AG09309 (cell line): ENCODE measurements at regions not wholly inside any gene's neighbourhood (a gene's known extent, or its start where the extent isn't known, plus 50 kb on each side); places are given as distances from the start of the nearest gene placed in this dataset.

Source experiments
- DNase-seq: peaks from one replicate; pipeline ENCODE4 v3.0.0-alpha.2; 2010; ENCODE audit warnings: low read depth
- H3K4me3 ChIP-seq: 2 replicates; pipeline ENCODE4 v1.5.1; 2011; ENCODE audit warnings: mild to moderate bottlenecking, low read depth, low read length, moderate library complexity; ENCODE audit not compliant: control insufficient read depth
- CTCF ChIP-seq: IDR thresholded peaks from 2 replicates; pipeline ENCODE4 v1.5.1; 2011; ENCODE audit warnings: mild to moderate bottlenecking, low read depth, low read length, inconsistent platforms; ENCODE audit not compliant: insufficient read depth, control insufficient read depth; ENCODE audit errors: missing control alignments

GRCh38 chr4:34880246-34880645 is 1364.1 kb downstream of the ARAP2 start:
- DNase-seq, result no peak
- no peak for TF ChIP-seq CTCF
- no peak overlapping the region for H3K4me3 ChIP-seq

DNA sequence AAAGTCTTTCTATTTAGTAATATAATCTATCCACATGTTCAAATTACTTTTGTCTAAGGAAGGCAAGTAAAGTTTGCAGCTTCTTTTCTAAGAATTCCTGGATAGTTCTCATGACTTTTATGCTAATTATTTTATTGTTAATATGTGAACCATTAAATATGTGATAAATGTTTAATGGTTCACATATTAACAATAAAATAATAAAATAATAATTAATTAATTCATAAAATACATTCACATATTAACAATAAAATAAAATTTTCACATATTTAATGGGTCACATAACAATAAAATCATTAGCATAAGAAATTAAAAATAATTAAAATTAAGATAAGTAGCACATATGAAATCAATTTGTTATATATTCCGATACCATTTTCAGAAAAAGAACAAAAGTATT is 1352.4 kb downstream of the ARAP2 start:
- DNase-seq, result no peak
- no peak for TF ChIP-seq CTCF
- H3K4me3 ChIP-seq, result no peak overlapping the region

GRCh38 chr4:34893382-34893781 is 1350.9 kb downstream of the ARAP2 start:
- no peak overlapping the region for H3K4me3 ChIP-seq
- TF ChIP-seq CTCF, result no peak
- DNase-seq, result no peak

DNA sequence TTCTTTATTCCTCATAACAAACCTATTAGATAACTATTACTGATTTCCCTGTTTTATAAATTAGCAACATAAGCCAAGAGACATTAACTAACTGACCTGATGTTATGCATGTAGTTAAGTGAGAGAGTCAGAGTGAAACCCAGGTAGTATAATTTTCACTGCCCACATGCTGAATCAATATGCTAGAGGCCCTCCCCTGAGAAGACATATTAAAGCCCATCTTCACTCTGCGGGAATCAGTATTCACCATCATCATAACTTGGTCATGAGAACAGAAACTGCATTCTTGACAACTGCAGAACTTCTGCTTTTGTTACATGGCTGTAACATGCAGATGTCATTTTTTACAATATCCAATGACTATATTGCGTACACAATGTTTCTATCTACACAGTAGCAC is 1324.3 kb downstream of the ARAP2 start:
- no peak for DNase-seq
- no peak overlapping the region for H3K4me3 ChIP-seq
- no peak for TF ChIP-seq CTCF

DNA sequence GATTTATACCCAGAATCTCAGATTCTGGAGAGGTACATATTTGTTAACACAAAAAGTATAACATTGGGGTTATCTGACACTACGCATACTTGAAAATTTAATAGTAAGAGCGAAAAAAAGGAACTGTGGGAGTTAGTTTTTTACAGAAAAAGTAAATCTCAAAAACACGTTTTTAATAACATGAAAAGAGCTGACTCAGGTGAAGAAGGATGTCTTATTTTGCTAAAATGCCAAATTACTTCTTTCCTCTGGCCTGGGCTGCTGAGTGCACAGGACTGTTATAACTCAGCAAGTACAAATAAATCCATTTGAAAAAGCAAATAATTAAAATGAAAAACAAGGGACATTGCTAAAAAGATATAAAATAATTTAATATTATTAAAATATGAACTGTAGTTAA is 1322.9 kb downstream of the ARAP2 start:
- no peak for TF ChIP-seq CTCF
- no peak for DNase-seq
- no peak overlapping the region for H3K4me3 ChIP-seq

- no peak overlapping the region for H3K4me3 ChIP-seq
- no peak for DNase-seq
- no peak for TF ChIP-seq CTCF
Measured at GRCh38 chr4:34922325-34922724, 1322.0 kb downstream of the ARAP2 start.

- no peak overlapping the region for H3K4me3 ChIP-seq
- no peak for TF ChIP-seq CTCF
Measured at GRCh38 chr4:34932591-34932990, 1311.7 kb downstream of the ARAP2 start.

More at GRCh38 chr4:34932591-34932990, 1311.7 kb downstream of the ARAP2 start:
- no peak for DNase-seq
